Stimulated activated naive CD8-positive, alpha-beta T cell treated with anti-CD3 and anti-CD28 coated beads, Interleukin-15, Interleukin-2, amounts not matched to agents 100 ng/mL and 50 ng/mL, for 24 hours (primary cell): ENCODE measurements at regions not wholly inside any gene's neighbourhood (a gene's known extent, or its start where the extent isn't known, plus 50 kb on each side); places are given as distances from the start of the nearest gene placed in this dataset.
"Not testable (repeated sequence)": the region's sequence is repeated elsewhere in the genome, so short reads cannot be mapped to it uniquely, and the experiment has no call there.

Experiments used
- H3K27ac Mint-ChIP-seq: one replicate; pipeline ENCODE4 v1.8.0; 2021; ENCODE audit warnings: mild to moderate bottlenecking, mixed read lengths
- H3K27me3 Mint-ChIP-seq: one replicate; pipeline ENCODE4 v1.8.0; 2021; ENCODE audit warnings: mixed read lengths
- H3K36me3 Mint-ChIP-seq: one replicate; pipeline ENCODE4 v1.8.0; 2021; ENCODE audit warnings: low read depth, mixed read lengths
- H3K4me1 Mint-ChIP-seq: one replicate; pipeline ENCODE4 v1.8.0; 2021; ENCODE audit warnings: low read depth, mixed read lengths
- H3K4me3 Mint-ChIP-seq: one replicate; pipeline ENCODE4 v1.8.0; 2021; ENCODE audit warnings: mild to moderate bottlenecking, mixed read lengths
- H3K9me3 Mint-ChIP-seq: one replicate; pipeline ENCODE4 v1.8.0; 2021; ENCODE audit warnings: mixed read lengths

- Mint-ChIP-seq H3K4me1 (peaks cover 13% of the 10 kb centered on the region), H3K36me3 (no peaks in the 10 kb centered on the region), H3K27ac (no peak overlapping the region), H3K27me3 (no peaks in the 10 kb centered on the region), H3K4me3 (no peak overlapping the region), H3K9me3 (no peaks in the 10 kb centered on the region)
Measured at GRCh38 chr10:11691319-11691755, 50.8 kb upstream of the ECHDC3 start.

DNA sequence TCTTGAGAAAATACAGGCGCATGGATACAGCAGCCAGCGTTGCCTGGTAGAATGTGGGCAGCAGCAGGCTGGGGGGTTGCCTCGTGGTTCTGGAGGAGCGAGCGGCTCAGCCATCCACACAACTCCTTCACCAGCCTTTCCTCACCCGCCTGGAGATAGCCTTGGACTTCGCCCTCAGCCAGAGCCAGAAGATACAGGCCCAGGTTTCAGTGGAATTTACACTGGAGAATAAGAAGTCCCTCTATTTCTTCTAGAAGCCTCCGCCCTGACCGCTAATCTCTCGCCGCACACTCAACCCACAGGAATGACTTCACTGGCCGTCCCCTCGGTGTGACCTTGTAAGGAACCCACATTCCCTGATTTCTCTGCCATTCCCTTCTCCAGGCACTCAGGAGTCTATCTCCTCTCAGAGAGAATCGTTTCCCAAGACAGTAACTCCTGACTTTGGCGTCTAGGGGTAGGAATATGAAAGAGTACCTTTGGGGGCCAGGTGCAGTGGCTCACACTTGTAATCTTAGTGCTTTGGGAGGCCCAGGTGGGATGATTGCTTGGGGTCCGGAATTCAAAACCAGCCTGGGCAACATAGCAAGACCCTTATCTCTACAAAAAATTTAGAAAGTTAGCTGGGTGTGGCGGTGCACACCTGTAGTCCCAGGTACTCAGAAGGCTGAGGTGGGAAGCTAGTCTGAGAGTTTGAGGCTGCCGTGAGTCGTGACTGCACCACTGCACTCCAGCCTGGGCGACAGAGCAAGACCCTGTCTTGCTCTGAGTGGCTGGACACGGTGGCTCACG is 52.0 kb upstream of the ECHDC3 start:
- Mint-ChIP-seq H3K27ac (no peak overlapping the region), H3K36me3 (no peaks in the 10 kb centered on the region), H3K27me3 (no peaks in the 10 kb centered on the region), H3K4me3 (no peak overlapping the region), H3K9me3 (no peaks in the 10 kb centered on the region), H3K4me1 (peaks cover 21% of the 10 kb centered on the region)

DNA sequence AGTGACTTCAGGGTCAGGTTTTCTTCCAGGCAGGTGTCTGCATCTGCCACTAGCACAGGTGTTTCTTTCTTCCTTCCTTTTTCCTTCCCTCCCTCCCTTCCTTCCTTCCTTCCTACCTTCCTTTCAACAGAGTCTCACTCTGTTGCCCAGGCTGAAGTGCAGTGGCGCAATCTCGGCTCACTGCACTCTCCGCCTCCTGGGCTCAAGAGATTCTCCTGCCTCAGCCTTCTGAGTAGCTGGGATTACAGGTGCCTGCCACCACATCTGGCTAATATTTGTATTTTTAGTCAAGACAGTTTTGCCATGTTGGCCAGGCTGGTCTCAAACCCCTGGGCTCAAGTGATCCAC is 53.8 kb upstream of the ECHDC3 start:
- H3K9me3 Mint-ChIP-seq, H3K27me3 Mint-ChIP-seq, H3K36me3 Mint-ChIP-seq, H3K4me3 Mint-ChIP-seq: not testable (repeated sequence)
- H3K4me1 Mint-ChIP-seq = peaks cover 38% of the 10 kb centered on the region
- H3K27ac Mint-ChIP-seq = peak overlapping the region; percentile 26

DNA sequence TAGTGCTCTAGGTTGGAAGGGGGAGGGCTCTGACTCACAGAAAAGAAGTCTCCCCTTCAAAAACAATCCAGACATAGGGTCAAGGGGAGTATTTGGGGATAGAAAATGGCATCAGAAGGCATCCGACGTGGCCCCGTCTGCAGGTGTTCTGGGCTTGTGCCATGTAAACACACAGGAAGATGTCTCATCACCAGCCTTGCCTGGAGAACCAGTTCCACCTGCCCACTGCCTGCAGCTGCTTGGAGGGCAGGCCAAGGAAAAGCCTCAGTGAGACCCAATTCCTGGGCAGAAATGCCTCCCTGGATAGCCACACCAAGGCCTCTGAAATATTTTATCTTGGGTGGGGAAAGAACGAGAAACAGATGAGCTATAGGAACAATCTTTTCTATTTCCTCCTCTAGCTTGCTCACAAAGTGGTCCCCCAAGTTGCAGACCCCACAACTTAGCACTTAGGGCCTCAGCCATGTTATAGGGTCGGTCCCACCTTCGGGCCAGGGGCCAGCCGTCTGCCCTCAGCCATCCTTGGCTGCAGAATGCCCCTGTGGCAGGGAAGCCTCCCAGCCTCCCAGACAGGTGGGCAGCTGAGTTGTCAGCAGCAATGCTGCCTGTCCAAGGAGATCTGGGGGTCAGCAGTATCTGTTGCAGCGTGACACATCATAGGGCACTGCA is 54.3 kb upstream of the ECHDC3 start:
- Mint-ChIP-seq H3K36me3 (no peaks in the 10 kb centered on the region), H3K4me3 (no peak overlapping the region), H3K27me3 (no peaks in the 10 kb centered on the region), H3K27ac (no peak overlapping the region), H3K9me3 (no peaks in the 10 kb centered on the region), H3K4me1 (peaks cover 43% of the 10 kb centered on the region)

GRCh38 chr10:11687357-11687771 is 54.8 kb upstream of the ECHDC3 start:
- H3K4me1 Mint-ChIP-seq = peaks cover 48% of the 10 kb centered on the region

GRCh38 chr10:11685787-11686218 is 56.4 kb upstream of the ECHDC3 start:
- Mint-ChIP-seq H3K4me3 (peak overlapping the region; percentile 54), H3K27ac (peak overlapping the region; percentile 53), H3K9me3 (no peaks in the 10 kb centered on the region), H3K36me3 (no peaks in the 10 kb centered on the region), H3K4me1 (peaks cover 58% of the 10 kb centered on the region), H3K27me3 (no peaks in the 10 kb centered on the region)

More at GRCh38 chr10:11687357-11687771, 54.8 kb upstream of the ECHDC3 start:
- Mint-ChIP-seq H3K36me3 (no peaks in the 10 kb centered on the region), H3K9me3 (no peaks in the 10 kb centered on the region), H3K27me3 (no peaks in the 10 kb centered on the region), H3K4me3 (no peak overlapping the region), H3K27ac (no peak overlapping the region)

- Mint-ChIP-seq H3K4me1 (peaks cover 63% of the 10 kb centered on the region), H3K27ac (peak overlapping the region; percentile 96), H3K9me3 (no peaks in the 10 kb centered on the region), H3K27me3 (no peaks in the 10 kb centered on the region), H3K36me3 (no peaks in the 10 kb centered on the region), H3K4me3 (peak overlapping the region; percentile 81)
Measured at GRCh38 chr10:11684717-11685645, 57.2 kb upstream of the ECHDC3 start.

- Mint-ChIP-seq H3K27ac (peak overlapping the region; percentile 96), H3K4me3 (peak overlapping the region; percentile 81), H3K4me1 (peaks cover 65% of the 10 kb centered on the region)
- not testable (repeated sequence) for H3K36me3 Mint-ChIP-seq, H3K9me3 Mint-ChIP-seq, H3K27me3 Mint-ChIP-seq
Measured at GRCh38 chr10:11684341-11684716, 57.9 kb upstream of the ECHDC3 start.

GRCh38 chr10:11683529-11684320 is 58.5 kb upstream of the ECHDC3 start:
- Mint-ChIP-seq H3K4me3 (peak overlapping the region; percentile 81), H3K4me1 (peaks cover 65% of the 10 kb centered on the region), H3K36me3 (no peaks in the 10 kb centered on the region), H3K27me3 (no peaks in the 10 kb centered on the region), H3K9me3 (no peaks in the 10 kb centered on the region), H3K27ac (peak overlapping the region; percentile 96)

DNA sequence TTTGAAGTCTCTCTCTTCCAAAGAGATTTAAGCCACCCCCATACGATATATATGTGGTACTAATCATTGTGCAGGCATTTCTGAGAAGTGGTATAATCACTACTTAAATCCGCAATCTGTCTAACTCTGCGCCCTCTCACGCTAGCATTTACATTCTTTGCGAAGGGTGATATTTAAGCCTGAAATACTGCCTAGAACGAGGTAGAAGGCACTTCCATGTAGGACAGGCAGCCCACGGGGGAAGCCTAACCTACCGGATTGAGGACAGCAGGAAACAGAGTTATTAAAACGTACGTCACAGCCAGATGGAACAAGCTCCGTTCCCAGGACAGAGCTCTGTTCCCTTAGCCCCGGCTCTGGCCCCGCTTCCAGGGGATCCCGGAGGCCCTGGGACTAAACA is 59.3 kb upstream of the ECHDC3 start:
- Mint-ChIP-seq H3K27me3 (no peaks in the 10 kb centered on the region), H3K36me3 (no peaks in the 10 kb centered on the region), H3K9me3 (no peaks in the 10 kb centered on the region), H3K4me1 (peaks cover 59% of the 10 kb centered on the region), H3K27ac (no peak overlapping the region), H3K4me3 (no peak overlapping the region)

GRCh38 chr10:11682267-11682683 is 59.9 kb upstream of the ECHDC3 start:
- Mint-ChIP-seq H3K36me3 (no peaks in the 10 kb centered on the region), H3K4me1 (peaks cover 61% of the 10 kb centered on the region), H3K27me3 (no peaks in the 10 kb centered on the region), H3K27ac (no peak overlapping the region), H3K4me3 (no peak overlapping the region), H3K9me3 (no peaks in the 10 kb centered on the region)

DNA sequence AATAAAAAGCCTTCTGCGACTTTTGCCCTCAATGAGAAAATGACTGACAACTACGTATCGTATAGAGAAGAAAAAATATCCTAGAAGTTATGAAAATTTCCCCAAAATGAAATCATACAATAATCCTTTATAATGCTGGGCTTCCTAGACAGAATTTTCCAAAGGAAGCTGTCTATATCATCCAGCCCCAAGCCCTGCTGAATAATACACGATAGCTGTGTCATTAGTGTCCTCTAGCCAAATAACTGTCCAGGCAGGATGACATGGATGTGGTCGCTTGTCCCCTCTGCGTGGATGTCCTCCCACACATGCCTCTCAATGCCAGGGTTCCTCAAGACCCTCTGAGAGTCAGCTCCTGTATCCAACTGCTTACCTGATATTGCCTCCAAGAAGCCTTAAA is 61.7 kb upstream of the ECHDC3 start:
- no peak overlapping the region for H3K4me3 Mint-ChIP-seq
- no peaks in the 10 kb centered on the region for H3K9me3 Mint-ChIP-seq
- H3K4me1 Mint-ChIP-seq = peaks cover 53% of the 10 kb centered on the region
- H3K36me3 Mint-ChIP-seq = no peaks in the 10 kb centered on the region
- H3K27ac Mint-ChIP-seq = no peak overlapping the region
- peaks cover 4% of the 10 kb centered on the region for H3K27me3 Mint-ChIP-seq

DNA sequence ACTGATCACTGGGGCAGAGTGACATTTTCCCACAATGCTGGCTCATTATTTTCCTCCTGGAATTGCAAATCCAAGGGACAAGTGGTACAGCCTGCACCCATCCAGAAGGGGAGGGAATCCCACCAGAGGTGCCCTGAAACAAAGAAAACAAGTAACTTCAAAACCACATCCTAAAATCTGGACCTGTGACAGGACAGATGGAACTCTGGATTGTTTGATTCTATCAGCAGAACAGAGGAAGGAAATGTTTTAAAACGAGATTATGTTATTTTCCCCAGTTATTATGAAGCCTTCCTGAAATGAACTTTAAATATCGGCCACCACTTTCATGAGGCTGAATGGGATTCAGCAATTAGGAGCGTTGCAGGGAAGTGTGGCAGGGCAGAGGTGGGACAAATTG is 62.2 kb upstream of the ECHDC3 start:
- no peaks in the 10 kb centered on the region for H3K9me3 Mint-ChIP-seq
- H3K36me3 Mint-ChIP-seq = no peaks in the 10 kb centered on the region
- H3K4me1 Mint-ChIP-seq = peaks cover 47% of the 10 kb centered on the region
- peaks cover 8% of the 10 kb centered on the region for H3K27me3 Mint-ChIP-seq
- no peak overlapping the region for H3K27ac Mint-ChIP-seq
- no peak overlapping the region for H3K4me3 Mint-ChIP-seq

DNA sequence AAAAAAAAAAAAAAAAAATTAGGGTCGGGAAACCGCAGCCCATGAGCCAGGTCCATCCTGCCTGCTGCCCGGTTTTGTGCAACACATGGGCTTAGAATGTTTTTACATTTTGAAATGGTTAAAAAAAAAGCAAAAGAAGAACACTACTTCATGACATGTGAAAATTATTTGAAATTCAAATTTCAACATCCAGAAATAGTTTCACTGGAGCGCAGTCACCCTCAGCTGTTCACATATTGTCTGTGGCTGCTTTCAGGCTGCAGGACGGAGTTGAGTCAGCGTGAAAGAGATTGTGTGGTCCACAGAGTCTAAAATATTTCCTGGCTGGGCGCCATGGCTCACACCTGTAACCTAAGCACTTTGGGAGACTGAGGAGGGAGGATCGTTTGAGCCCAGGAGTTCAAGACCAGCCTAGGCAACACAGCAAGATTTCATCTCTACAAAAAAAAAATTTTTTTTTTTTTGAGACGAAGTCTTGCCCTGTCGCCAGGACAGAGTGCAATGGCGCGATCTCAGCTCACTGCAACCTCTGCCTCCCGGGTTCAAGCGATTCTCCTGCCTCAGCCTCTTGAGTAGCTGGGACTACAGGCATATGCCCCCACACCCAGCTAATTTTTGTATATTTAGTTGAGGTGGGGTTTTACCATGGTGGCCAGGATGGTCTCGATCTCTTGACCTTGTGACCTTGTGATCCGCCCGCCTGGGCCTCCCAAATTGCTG is 63.9 kb upstream of the ECHDC3 start:
- Mint-ChIP-seq H3K4me3 (no peak overlapping the region), H3K36me3 (no peaks in the 10 kb centered on the region), H3K4me1 (peaks cover 41% of the 10 kb centered on the region), H3K27ac (no peak overlapping the region), H3K27me3 (peaks cover 8% of the 10 kb centered on the region), H3K9me3 (no peaks in the 10 kb centered on the region)
